GM23338 (cell line): ENCODE measurements at regions not wholly inside any gene's neighbourhood (a gene's known extent, or its start where the extent isn't known, plus 50 kb on each side); places are given as distances from the start of the nearest gene placed in this dataset.

ENCODE experiments used
- ATAC-seq: fragments of 200-7000 bp; cut with Tn5 transposase; 3 replicates; pipeline ENCODE4 v1.9.1; 2020
- DNase-seq: peaks from one replicate; pipeline ENCODE4 v3.0.0-alpha.2; 2015; ENCODE audit warnings: low spot score
- H2AFZ ChIP-seq: fragments of 200-600 bp; sonication (generic); 2 replicates; pipeline ENCODE4 v1.8.0; 2016; ENCODE audit warnings: antibody characterized with exemption, mild to moderate bottlenecking, moderate library complexity
- H3F3A ChIP-seq: fragments of 200-600 bp; sonication (generic); replicated peaks from 2 replicates; pipeline ENCODE4 v1.8.0; 2017; ENCODE audit warnings: antibody characterized with exemption, mixed run types, low read depth
- H3K27ac ChIP-seq: fragments of 200-600 bp; sonication (generic); 2 replicates; pipeline ENCODE4 v1.6.1; 2016; ENCODE audit warnings: low read depth
- H3K27me3 ChIP-seq: fragments of 200-600 bp; sonication (generic); 2 replicates; pipeline ENCODE4 v1.8.0; 2016; ENCODE audit warnings: mild to moderate bottlenecking, mixed run types, moderate library complexity; ENCODE audit not compliant: insufficient read depth
- H3K36me3 ChIP-seq: fragments of 200-600 bp; sonication (generic); 2 replicates; pipeline ENCODE4 v1.8.0; 2016; ENCODE audit warnings: mild to moderate bottlenecking; ENCODE audit not compliant: insufficient read depth
- H3K4me1 ChIP-seq: fragments of 200-600 bp; sonication (generic); 2 replicates; pipeline ENCODE4 v1.8.0; 2016; ENCODE audit warnings: mild to moderate bottlenecking, moderate library complexity; ENCODE audit not compliant: insufficient read depth
- H3K4me2 ChIP-seq: fragments of 200-600 bp; sonication (generic); 2 replicates; pipeline ENCODE4 v1.7.1; 2017; ENCODE audit warnings: mixed run types
- H3K4me3 ChIP-seq: fragments of 200-600 bp; sonication (generic); 2 replicates; pipeline ENCODE4 v1.6.1; 2016; ENCODE audit warnings: mixed run types
- H3K79me2 ChIP-seq: fragments of 200-600 bp; sonication (generic); replicated peaks from 2 replicates; pipeline ENCODE4 v1.8.0; 2017; ENCODE audit warnings: mild to moderate bottlenecking; ENCODE audit not compliant: insufficient read depth
- H3K9me2 ChIP-seq: fragments of 200-600 bp; sonication (generic); 2 replicates; pipeline ENCODE4 v1.8.0; 2017; ENCODE audit not compliant: insufficient read depth
- H4K20me1 ChIP-seq: fragments of 200-600 bp; sonication (generic); replicated peaks from 2 replicates; pipeline ENCODE4 v1.8.0; 2017; ENCODE audit warnings: mild to moderate bottlenecking; ENCODE audit not compliant: insufficient read depth
- H3K27ac Mint-ChIP-seq: 2 replicates; pipeline ENCODE4 v1.8.0; 2020; ENCODE audit warnings: inconsistent platforms, mild to moderate bottlenecking, moderate library complexity, mixed read lengths
- H3K27me3 Mint-ChIP-seq: 3 replicates; pipeline ENCODE4 v1.8.0; 2022; ENCODE audit warnings: low read depth, mild to moderate bottlenecking, moderate library complexity, mixed read lengths, inconsistent platforms; ENCODE audit not compliant: insufficient read depth, poor library complexity
- H3K36me3 Mint-ChIP-seq: 3 replicates; pipeline ENCODE4 v1.8.0; 2021; ENCODE audit warnings: low read depth, mild to moderate bottlenecking, inconsistent platforms, moderate library complexity, mixed read lengths
- H3K4me1 Mint-ChIP-seq: 3 replicates; pipeline ENCODE4 v1.8.0; 2020; ENCODE audit warnings: mild to moderate bottlenecking, inconsistent platforms, mixed read lengths
- H3K4me3 Mint-ChIP-seq: 3 replicates; pipeline ENCODE4 v1.8.0; 2021; ENCODE audit warnings: moderate library complexity, mild to moderate bottlenecking, inconsistent platforms, mixed read lengths
- H3K9me3 Mint-ChIP-seq: 3 replicates; pipeline ENCODE4 v1.8.0; 2020; ENCODE audit warnings: moderate library complexity, mild to moderate bottlenecking, inconsistent platforms, mixed read lengths
- CTCF ChIP-seq, 2 experiments: fragments of 200-600 bp in 1 of 2; sonication (generic) in 1 of 2; conservative IDR thresholded peaks; 2 replicates each; pipeline versions ENCODE4 v1.5.1 to v1.6.1; 2016 to 2017; ENCODE audit warnings: antibody characterized with exemption in 2 of 2, low read depth in 2 of 2, mild to moderate bottlenecking in 2 of 2, moderate library complexity in 1 of 2
- ETS1 ChIP-seq: IDR thresholded peaks from 2 replicates; pipeline ENCODE4 v1.6.1; 2016; ENCODE audit warnings: antibody characterized with exemption
- EZH2phosphoT487 ChIP-seq: fragments of 200-600 bp; sonication (generic); IDR thresholded peaks from one replicate; pipeline ENCODE4 v1.8.1; 2018; ENCODE audit warnings: antibody characterized with exemption; ENCODE audit not compliant: unreplicated experiment
- NANOG ChIP-seq: IDR thresholded peaks from 2 replicates; pipeline ENCODE4 v1.6.1; 2016; ENCODE audit warnings: antibody characterized with exemption, borderline replicate concordance
- POLR2AphosphoS5 ChIP-seq: IDR thresholded peaks from 2 replicates; pipeline ENCODE4 v1.6.1; 2016; ENCODE audit warnings: antibody characterized with exemption, low read depth
- REST ChIP-seq: IDR thresholded peaks from one replicate; pipeline ENCODE4 v1.6.1; 2018; ENCODE audit warnings: antibody characterized with exemption; ENCODE audit not compliant: unreplicated experiment
- ZNF114 ChIP-seq: fragments of 250-450 bp; sonication (Bioruptor Pico); IDR thresholded peaks from 2 replicates; pipeline ENCODE4 v1.5.0; 2020; ENCODE audit warnings: mild to moderate bottlenecking, moderate library complexity

GRCh38 chr21:23130308-23130707 is 2132.1 kb downstream of the NCAM2 start (continued):
- TF ChIP-seq ETS1 (no peak), REST (no peak), ZNF114 (no peak), NANOG (no peak), CTCF (conservative IDR thresholded peaks at IDR 0.05; ENCODE audit: low read depth in 2 of 2) (no peak)

GRCh38 chr21:23131177-23131576 is 2133.0 kb downstream of the NCAM2 start:
- no peaks in the 10 kb centered on the region for H3K27me3 ChIP-seq
- no peak overlapping the region for H2AFZ ChIP-seq
- ATAC-seq (no peak), DNase-seq (peak; percentile 11)
- TF ChIP-seq POLR2AphosphoS5 (no peak), CTCF (conservative IDR thresholded peaks at IDR 0.05; ENCODE audit: low read depth in 2 of 2) (peak; percentile 52 to 54), EZH2phosphoT487 (no peak)
- Mint-ChIP-seq H3K27me3 (no peaks in the 10 kb centered on the region), H3K9me3 (peaks cover 16% of the 10 kb centered on the region), H3K4me3 (no peak overlapping the region), H3K4me1 (peaks cover 7% of the 10 kb centered on the region; the same call in 1 of the 3 replicates), H3K36me3 (peaks cover 13% of the 10 kb centered on the region; the same call in 2 of the 3 replicates), H3K27ac (no peak overlapping the region)
- no peak overlapping the region for H3K27ac ChIP-seq
- H3K79me2 ChIP-seq = no peaks in the 10 kb centered on the region
- peaks cover 9% of the 10 kb centered on the region; the same call in 1 of the 2 replicates for H3K4me1 ChIP-seq
- H4K20me1 ChIP-seq = no peaks in the 10 kb centered on the region
- H3K36me3 ChIP-seq = no peaks in the 10 kb centered on the region
- H3K9me2 ChIP-seq = no peaks in the 10 kb centered on the region
- no peaks in the 10 kb centered on the region for H3F3A ChIP-seq
- H3K4me2 ChIP-seq = no peak overlapping the region
- no peak overlapping the region for H3K4me3 ChIP-seq
